OCI-LY7 (cell line): ENCODE measurements at regions not wholly inside any gene's neighbourhood (a gene's known extent, or its start where the extent isn't known, plus 50 kb on each side); places are given as distances from the start of the nearest gene placed in this dataset.

Experiments used
- EZH2phosphoT487 ChIP-seq: fragments of 200-600 bp; sonication (generic); IDR thresholded peaks from 2 replicates; pipeline ENCODE4 v1.6.1; 2018; ENCODE audit warnings: low read depth, borderline replicate concordance, mild to moderate bottlenecking, mixed run types, antibody characterized with exemption, low read length, moderate library complexity, mixed read lengths
- TF ChIP-seq, protein P1 (sequence below): fragments of 200-600 bp; sonication (generic); conservative IDR thresholded peaks from 2 replicates; pipeline ENCODE4 v1.5.1; 2014; ENCODE audit warnings: mild to moderate bottlenecking, antibody characterized with exemption, low read length, moderate library complexity, mixed read lengths

- TF ChIP-seq, protein P1, sequence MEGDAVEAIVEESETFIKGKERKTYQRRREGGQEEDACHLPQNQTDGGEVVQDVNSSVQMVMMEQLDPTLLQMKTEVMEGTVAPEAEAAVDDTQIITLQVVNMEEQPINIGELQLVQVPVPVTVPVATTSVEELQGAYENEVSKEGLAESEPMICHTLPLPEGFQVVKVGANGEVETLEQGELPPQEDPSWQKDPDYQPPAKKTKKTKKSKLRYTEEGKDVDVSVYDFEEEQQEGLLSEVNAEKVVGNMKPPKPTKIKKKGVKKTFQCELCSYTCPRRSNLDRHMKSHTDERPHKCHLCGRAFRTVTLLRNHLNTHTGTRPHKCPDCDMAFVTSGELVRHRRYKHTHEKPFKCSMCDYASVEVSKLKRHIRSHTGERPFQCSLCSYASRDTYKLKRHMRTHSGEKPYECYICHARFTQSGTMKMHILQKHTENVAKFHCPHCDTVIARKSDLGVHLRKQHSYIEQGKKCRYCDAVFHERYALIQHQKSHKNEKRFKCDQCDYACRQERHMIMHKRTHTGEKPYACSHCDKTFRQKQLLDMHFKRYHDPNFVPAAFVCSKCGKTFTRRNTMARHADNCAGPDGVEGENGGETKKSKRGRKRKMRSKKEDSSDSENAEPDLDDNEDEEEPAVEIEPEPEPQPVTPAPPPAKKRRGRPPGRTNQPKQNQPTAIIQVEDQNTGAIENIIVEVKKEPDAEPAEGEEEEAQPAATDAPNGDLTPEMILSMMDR: no peak
- no peak for TF ChIP-seq EZH2phosphoT487
Measured at GRCh38 chr18:1103537-1103936, 198.9 kb downstream of the ADCYAP1 start.
